Spleen (tissue), 7 donors: ENCODE measurements at regions not wholly inside any gene's neighbourhood (a gene's known extent, or its start where the extent isn't known, plus 50 kb on each side); places are given as distances from the start of the nearest gene placed in this dataset.

Experiments used
- CTCF ChIP-seq, 11 experiments: fragments of 200-600 bp in 7 of 11; fragments of 450-650 bp in 4 of 11; sonication (generic) in 4 of 11; IDR thresholded peaks in 8 of 11; conservative IDR thresholded peaks in 3 of 11; 1 replicate in 7 of 11; 2 replicates in 4 of 11; pipeline versions ENCODE4 v1.4.0 to v1.8.0; 2016 to 2021; ENCODE audit warnings: antibody characterized with exemption in 11 of 11, inconsistent platforms in 4 of 11, mild to moderate bottlenecking in 1 of 11
- POLR2AphosphoS5 ChIP-seq, 3 donors: sonication (generic); formaldehyde crosslinking; IDR thresholded peaks; one replicate each; pipeline ENCODE4 v1.5.1; 2017; ENCODE audit warnings: antibody characterized with exemption in 3 of 3
- donor health status: DM: no; HTN: no; CAD: no; lungs with moderate emphysema.
- donor health status: DM: no; HTN: no; CAD: no.
- donor health status: DM: no; HTN: no; CAD: no.

- TF ChIP-seq CTCF (IDR thresholded peaks at IDR 0.05 in 8 of 11, conservative IDR thresholded peaks at IDR 0.05 in 3 of 11) (no peak), POLR2AphosphoS5 (IDR thresholded peaks at IDR 0.05) (no peak)
These were observed 111.5 kb downstream of the TEX26 start for GRCh38 chr13:31043957-31044356.
